Kidney epithelial cell (primary cell): ENCODE measurements at regions not wholly inside any gene's neighbourhood (a gene's known extent, or its start where the extent isn't known, plus 50 kb on each side); places are given as distances from the start of the nearest gene placed in this dataset.

Experiments
- DNase-seq: peaks from one replicate; pipeline ENCODE4 v3.0.0-alpha.2; 2010; ENCODE audit warnings: low read depth
- H3K27me3 ChIP-seq: 2 replicates; pipeline ENCODE4 v1.6.0; 2011; ENCODE audit warnings: low read length; ENCODE audit not compliant: control insufficient read depth, insufficient read depth
- H3K36me3 ChIP-seq: 2 replicates; pipeline ENCODE4 v1.5.1; 2011; ENCODE audit warnings: low read length; ENCODE audit not compliant: control insufficient read depth, insufficient read depth
- H3K4me3 ChIP-seq: 2 replicates; pipeline ENCODE4 v1.5.1; 2011; ENCODE audit warnings: low read depth, mild to moderate bottlenecking, control low read depth, low read length
- TF ChIP-seq, protein P1 (sequence below): IDR thresholded peaks from 2 replicates; pipeline ENCODE4 v1.5.1; 2011; ENCODE audit warnings: mild to moderate bottlenecking, moderate library complexity, low read length, control low read depth, inconsistent platforms; ENCODE audit not compliant: insufficient read depth, poor library complexity, severe bottlenecking

DNA sequence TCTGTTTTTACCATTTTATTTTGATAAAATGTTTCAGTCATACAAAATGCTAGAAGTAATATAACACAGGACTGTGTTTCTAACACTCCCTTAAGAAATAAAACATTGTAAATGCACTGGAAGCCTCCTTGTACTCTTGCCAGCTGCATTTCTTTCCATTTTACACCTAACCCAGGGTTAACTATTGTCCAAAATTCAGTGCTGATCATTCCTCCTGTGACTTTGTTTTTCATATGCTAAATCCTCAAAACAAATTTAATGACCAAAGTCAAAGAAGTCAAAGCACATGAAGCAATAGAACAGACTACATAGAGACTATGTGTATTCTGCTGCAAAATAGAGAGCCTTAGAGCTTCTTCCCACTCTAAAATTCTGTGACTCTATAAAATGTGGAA lies 420.3 kb upstream of the PRICKLE1 start:
- no peaks in the 10 kb centered on the region for H3K36me3 ChIP-seq
- DNase-seq = no peak
- TF ChIP-seq, protein P1, sequence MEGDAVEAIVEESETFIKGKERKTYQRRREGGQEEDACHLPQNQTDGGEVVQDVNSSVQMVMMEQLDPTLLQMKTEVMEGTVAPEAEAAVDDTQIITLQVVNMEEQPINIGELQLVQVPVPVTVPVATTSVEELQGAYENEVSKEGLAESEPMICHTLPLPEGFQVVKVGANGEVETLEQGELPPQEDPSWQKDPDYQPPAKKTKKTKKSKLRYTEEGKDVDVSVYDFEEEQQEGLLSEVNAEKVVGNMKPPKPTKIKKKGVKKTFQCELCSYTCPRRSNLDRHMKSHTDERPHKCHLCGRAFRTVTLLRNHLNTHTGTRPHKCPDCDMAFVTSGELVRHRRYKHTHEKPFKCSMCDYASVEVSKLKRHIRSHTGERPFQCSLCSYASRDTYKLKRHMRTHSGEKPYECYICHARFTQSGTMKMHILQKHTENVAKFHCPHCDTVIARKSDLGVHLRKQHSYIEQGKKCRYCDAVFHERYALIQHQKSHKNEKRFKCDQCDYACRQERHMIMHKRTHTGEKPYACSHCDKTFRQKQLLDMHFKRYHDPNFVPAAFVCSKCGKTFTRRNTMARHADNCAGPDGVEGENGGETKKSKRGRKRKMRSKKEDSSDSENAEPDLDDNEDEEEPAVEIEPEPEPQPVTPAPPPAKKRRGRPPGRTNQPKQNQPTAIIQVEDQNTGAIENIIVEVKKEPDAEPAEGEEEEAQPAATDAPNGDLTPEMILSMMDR = no peak
- no peaks in the 10 kb centered on the region for H3K27me3 ChIP-seq
- no peak overlapping the region for H3K4me3 ChIP-seq

DNA sequence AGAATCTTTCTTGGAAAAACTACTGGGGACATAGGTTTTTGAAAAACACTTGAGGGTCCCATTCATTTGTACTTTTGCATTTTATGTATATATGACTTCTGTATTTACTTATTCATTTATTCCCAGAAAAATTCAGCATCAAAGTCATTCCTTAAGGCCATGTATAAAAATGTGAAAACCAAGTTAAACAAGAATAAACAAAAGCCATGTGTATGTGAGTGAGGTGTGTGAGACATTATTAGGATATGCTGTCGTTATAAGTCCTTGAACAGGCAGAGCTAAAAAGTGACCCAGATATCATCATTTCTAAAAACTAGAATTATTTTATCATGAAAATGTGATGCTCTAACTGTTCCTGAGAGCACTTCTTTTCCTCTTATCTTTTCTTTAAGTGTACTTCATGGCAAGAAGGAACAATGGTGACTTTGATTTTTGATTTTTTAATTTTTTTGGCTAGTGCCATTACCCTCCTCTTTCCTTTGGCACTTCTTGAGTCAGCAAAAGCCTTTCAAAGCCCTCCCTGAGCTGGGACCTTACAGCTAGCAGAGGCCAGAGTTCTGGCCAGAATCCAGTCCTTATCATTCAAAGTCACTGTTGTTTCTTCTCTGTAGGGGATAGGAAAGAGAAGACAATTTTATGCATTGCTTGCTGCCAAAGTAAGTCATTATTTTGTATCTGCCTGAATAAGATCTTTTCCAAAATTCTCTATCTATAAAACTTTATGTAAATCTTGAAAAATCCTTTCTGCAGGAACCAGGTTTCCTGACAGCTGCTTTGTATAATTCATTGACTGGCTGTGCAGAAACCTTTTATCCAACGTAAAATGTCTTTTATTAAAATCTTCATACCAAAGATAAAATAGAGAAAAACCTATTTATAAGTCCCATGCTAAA lies 419.7 kb upstream of the PRICKLE1 start:
- no peak for DNase-seq
- TF ChIP-seq, protein P1 = no peak

DNA sequence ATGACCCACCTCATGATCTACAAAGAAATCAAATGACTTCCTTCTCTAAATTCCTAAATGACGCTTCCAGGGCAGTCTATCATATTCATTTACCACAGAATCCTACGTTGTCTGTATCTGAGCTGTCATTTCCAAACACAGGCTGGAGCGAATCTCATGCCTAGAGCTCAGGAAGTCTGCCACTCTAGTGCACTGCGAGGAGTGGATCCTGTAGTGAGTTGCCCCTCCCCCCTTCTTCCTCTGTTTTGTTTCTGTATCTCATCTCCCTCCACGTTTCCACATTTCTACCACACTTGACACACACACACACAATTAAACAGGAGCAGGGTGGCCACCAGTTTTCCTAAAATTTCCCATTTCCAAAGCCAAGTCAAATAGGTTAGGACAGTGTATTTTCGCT lies 415.4 kb upstream of the PRICKLE1 start:
- no peak for DNase-seq
- H3K4me3 ChIP-seq = no peak overlapping the region
- H3K27me3 ChIP-seq = no peaks in the 10 kb centered on the region
- TF ChIP-seq, protein P1 = no peak
- H3K36me3 ChIP-seq = no peaks in the 10 kb centered on the region

More for the DNA sequence above, 419.7 kb upstream of the PRICKLE1 start:
- Histone ChIP-seq H3K36me3 (no peaks in the 10 kb centered on the region), H3K4me3 (no peak overlapping the region), H3K27me3 (no peaks in the 10 kb centered on the region)

DNA sequence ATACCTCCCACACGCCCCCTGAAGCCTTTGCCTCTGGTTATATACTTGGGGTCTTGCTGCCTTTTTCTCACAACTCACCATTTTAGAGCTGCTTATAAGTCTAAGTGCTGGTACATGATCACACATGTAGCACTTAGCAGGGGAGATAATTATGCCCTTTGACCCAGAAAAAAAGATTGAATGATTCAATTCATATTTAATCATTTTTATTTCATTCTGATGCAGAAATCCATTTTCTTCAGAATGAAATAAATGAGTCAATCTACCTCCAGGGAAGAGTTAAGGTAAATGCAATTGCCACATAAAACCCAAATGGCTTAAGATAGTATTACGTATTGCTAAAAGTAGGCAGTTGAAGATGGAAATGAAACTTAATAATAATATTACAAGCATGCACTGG lies 414.6 kb upstream of the PRICKLE1 start:
- DNase-seq = no peak
- Histone ChIP-seq H3K36me3 (no peaks in the 10 kb centered on the region), H3K27me3 (no peaks in the 10 kb centered on the region), H3K4me3 (no peak overlapping the region)
- TF ChIP-seq, protein P1 = no peak

DNA sequence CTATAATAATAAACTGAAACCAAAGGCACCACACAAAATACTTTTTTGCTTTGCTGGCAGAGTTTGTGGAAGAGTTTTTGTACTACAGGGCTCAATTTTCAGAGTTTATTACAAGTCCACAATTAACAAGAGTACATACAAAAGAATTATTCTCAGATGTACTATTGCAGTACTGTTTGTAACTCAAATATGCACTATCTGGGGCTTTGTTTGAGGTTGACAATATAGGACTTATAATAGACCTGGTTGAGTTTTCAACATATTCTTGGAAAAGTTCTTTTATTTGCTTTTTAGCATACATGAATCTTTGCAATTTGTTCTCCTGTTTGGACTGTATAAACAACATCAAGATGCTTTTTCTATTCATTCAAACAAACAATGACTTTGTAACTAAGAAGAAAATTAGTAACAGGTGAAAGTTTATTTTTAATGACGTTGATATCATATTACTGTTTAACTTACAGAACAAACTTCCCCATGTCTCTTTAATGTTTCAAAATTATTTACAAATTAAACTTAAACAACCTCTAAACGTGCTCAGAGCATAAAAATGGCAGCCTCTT lies 407.4 kb upstream of the PRICKLE1 start:
- TF ChIP-seq, protein P1 = no peak
- H3K27me3 ChIP-seq = no peaks in the 10 kb centered on the region

More for the DNA sequence above, 407.4 kb upstream of the PRICKLE1 start:
- no peak for DNase-seq
- H3K36me3 ChIP-seq = no peaks in the 10 kb centered on the region
- H3K4me3 ChIP-seq = no peak overlapping the region
